ENCODE measurements at regions not wholly inside any gene's neighbourhood (a gene's known extent, or its start where the extent isn't known, plus 50 kb on each side); places are given as distances from the start of the nearest gene placed in this dataset.

- H3K9me2 ChIP-seq (replicated peaks; ENCODE audit: insufficient read depth, low read length): no peaks in the 10 kb centered on the region
- H2AFZ ChIP-seq (ENCODE audit: low read depth, low read length, severe bottlenecking): no peak overlapping the region
- H4K20me1 ChIP-seq (ENCODE audit: low read depth, low read length): no peaks in the 10 kb centered on the region
- no peaks in the 10 kb centered on the region for H3K9me3 ChIP-seq (ENCODE audit: insufficient read depth, low read length)
- H3K4me3 ChIP-seq (ENCODE audit: insufficient read depth, low read length, poor library complexity, severe bottlenecking): no peak overlapping the region
- H3K27ac ChIP-seq (ENCODE audit: low read depth, low read length): no peak overlapping the region
- TF ChIP-seq EZH2phosphoT487 (conservative IDR thresholded peaks at IDR 0.05; ENCODE audit: low read length) (no peak), CTCF (IDR thresholded peaks at IDR 0.05; ENCODE audit: insufficient read depth, low read length, poor library complexity, severe bottlenecking) (no peak)
- no peak overlapping the region for H3K4me2 ChIP-seq (ENCODE audit: low read depth, low read length, poor library complexity, severe bottlenecking)
- no peak overlapping the region for H3K9ac ChIP-seq (ENCODE audit: low read length)
- no peaks in the 10 kb centered on the region for H3K79me2 ChIP-seq (ENCODE audit: insufficient read depth, low read length)
- peaks cover 4% of the 10 kb centered on the region; the same call in 1 of the 2 replicates for H3K27me3 ChIP-seq (ENCODE audit: low read length)
- no peaks in the 10 kb centered on the region for H3K36me3 ChIP-seq (ENCODE audit: low read length)
- no peaks in the 10 kb centered on the region for H3F3A ChIP-seq (ENCODE audit: insufficient read depth)
These were observed 76.1 kb upstream of the SMIM21 start for GRCh38 chr18:75503615-75504014.

- Histone ChIP-seq H3K36me3 (ENCODE audit: low read length) (no peaks in the 10 kb centered on the region), H3K27me3 (ENCODE audit: low read length) (peaks cover 4% of the 10 kb centered on the region; the same call in 1 of the 2 replicates), H3F3A (ENCODE audit: insufficient read depth) (no peaks in the 10 kb centered on the region), H3K27ac (ENCODE audit: low read depth, low read length) (no peak overlapping the region), H3K4me2 (ENCODE audit: low read depth, low read length, poor library complexity, severe bottlenecking) (no peak overlapping the region), H2AFZ (ENCODE audit: low read depth, low read length, severe bottlenecking) (no peak overlapping the region), H3K79me2 (ENCODE audit: insufficient read depth, low read length) (no peaks in the 10 kb centered on the region), H3K4me3 (ENCODE audit: insufficient read depth, low read length, poor library complexity, severe bottlenecking) (no peak overlapping the region), H4K20me1 (ENCODE audit: low read depth, low read length) (no peaks in the 10 kb centered on the region), H3K9me2 (replicated peaks; ENCODE audit: insufficient read depth, low read length) (no peaks in the 10 kb centered on the region), H3K9ac (ENCODE audit: low read length) (no peak overlapping the region), H3K9me3 (ENCODE audit: insufficient read depth, low read length) (no peaks in the 10 kb centered on the region)
- TF ChIP-seq EZH2phosphoT487 (conservative IDR thresholded peaks at IDR 0.05; ENCODE audit: low read length) (no peak), CTCF (IDR thresholded peaks at IDR 0.05; ENCODE audit: insufficient read depth, low read length, poor library complexity, severe bottlenecking) (no peak)
These were observed 74.8 kb upstream of the SMIM21 start for GRCh38 chr18:75502286-75502685.

- Histone ChIP-seq H4K20me1 (ENCODE audit: low read depth, low read length) (no peaks in the 10 kb centered on the region), H3K9me2 (replicated peaks; ENCODE audit: insufficient read depth, low read length) (no peaks in the 10 kb centered on the region), H3K27ac (ENCODE audit: low read depth, low read length) (no peak overlapping the region), H3K9ac (ENCODE audit: low read length) (no peak overlapping the region), H3K79me2 (ENCODE audit: insufficient read depth, low read length) (no peaks in the 10 kb centered on the region), H3K27me3 (ENCODE audit: low read length) (peaks cover 4% of the 10 kb centered on the region; the same call in 1 of the 2 replicates), H3K4me2 (ENCODE audit: low read depth, low read length, poor library complexity, severe bottlenecking) (no peak overlapping the region), H3K4me3 (ENCODE audit: insufficient read depth, low read length, poor library complexity, severe bottlenecking) (no peak overlapping the region), H3F3A (ENCODE audit: insufficient read depth) (no peaks in the 10 kb centered on the region), H3K9me3 (ENCODE audit: insufficient read depth, low read length) (no peaks in the 10 kb centered on the region), H3K36me3 (ENCODE audit: low read length) (no peaks in the 10 kb centered on the region), H2AFZ (ENCODE audit: low read depth, low read length, severe bottlenecking) (no peak overlapping the region)
- TF ChIP-seq CTCF (IDR thresholded peaks at IDR 0.05; ENCODE audit: insufficient read depth, low read length, poor library complexity, severe bottlenecking) (no peak), EZH2phosphoT487 (conservative IDR thresholded peaks at IDR 0.05; ENCODE audit: low read length) (no peak)
These were observed 73.0 kb upstream of the SMIM21 start for GRCh38 chr18:75500545-75500944.
